ENCODE measurements at regions not wholly inside any gene's neighbourhood (a gene's known extent, or its start where the extent isn't known, plus 50 kb on each side); places are given as distances from the start of the nearest gene placed in this dataset.

DNA sequence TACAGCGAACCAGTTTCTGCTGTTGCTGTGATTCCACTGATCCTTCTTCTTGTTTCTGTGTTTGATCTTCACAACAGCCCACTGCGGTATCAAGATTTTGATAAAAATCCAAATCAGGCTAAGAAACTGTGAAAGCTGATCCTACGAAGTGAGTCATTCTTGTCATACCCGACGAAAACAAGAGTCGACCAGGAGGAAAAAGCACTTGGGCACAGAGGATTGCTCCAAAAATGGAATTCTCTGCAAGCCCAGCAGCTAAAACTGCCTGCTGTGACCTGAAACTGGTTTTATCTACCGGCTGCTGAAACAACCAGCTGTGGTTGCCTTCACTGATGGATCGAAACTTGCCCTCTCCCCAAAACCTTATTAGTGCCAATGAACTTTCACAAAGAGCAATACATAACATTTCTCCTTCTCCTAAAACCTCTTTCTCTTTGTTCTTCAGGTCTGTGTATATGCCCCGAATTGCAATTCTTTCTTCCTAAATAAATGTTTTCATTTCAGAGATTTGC, 607.0 kb upstream of the PRKX start:
- H3K27ac ChIP-seq: no peak overlapping the region
- no peak for TF ChIP-seq ZFX (IDR thresholded peaks at IDR 0.05; ENCODE audit: borderline replicate concordance)

DNA sequence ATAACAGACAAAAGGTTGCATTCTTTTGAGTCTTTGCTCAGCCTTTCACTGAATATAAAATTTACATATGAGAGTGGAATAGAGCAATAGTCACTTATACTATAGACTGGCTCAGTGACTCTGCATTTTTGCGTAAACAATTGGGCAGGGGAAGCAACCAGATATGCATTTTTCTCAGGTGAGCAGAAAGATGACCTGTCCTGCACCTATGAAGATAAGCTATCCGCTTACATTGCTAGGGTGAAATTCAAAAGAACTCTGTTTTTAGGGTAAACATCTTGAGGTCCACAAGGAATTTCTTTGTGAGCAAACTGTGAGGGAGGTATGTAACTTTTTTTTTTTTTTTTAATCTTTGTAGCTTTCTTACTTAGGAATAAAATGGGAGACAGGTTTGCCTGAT, 602.4 kb upstream of the PRKX start:
- TF ChIP-seq ZFX (IDR thresholded peaks at IDR 0.05; ENCODE audit: borderline replicate concordance): no peak
- TF ChIP-seq, protein P1, sequence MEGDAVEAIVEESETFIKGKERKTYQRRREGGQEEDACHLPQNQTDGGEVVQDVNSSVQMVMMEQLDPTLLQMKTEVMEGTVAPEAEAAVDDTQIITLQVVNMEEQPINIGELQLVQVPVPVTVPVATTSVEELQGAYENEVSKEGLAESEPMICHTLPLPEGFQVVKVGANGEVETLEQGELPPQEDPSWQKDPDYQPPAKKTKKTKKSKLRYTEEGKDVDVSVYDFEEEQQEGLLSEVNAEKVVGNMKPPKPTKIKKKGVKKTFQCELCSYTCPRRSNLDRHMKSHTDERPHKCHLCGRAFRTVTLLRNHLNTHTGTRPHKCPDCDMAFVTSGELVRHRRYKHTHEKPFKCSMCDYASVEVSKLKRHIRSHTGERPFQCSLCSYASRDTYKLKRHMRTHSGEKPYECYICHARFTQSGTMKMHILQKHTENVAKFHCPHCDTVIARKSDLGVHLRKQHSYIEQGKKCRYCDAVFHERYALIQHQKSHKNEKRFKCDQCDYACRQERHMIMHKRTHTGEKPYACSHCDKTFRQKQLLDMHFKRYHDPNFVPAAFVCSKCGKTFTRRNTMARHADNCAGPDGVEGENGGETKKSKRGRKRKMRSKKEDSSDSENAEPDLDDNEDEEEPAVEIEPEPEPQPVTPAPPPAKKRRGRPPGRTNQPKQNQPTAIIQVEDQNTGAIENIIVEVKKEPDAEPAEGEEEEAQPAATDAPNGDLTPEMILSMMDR (IDR thresholded peaks at IDR 0.05): no peak

DNA sequence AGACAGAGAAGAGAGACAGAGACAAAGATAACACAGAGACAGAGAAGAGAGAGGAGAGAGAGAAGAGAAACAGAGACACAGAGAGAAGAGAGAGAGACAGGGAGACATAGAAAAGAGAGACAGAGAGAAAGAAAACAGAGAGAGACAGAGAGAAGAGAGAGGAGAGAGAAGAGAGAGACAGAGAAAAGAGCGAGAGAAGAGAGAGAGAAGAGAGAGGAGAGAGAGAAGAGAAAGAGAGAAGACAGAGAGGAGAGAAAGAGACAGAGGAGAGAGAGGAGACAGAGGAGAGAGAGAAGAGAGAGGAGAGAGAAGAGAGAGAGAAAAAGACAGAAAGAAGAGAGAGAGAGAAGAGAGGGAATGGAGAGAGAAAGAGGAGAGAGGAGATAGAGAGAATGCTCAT, 601.1 kb upstream of the PRKX start:
- TF ChIP-seq, protein P1 (IDR thresholded peaks at IDR 0.05): no peak
- TF ChIP-seq ZFX (IDR thresholded peaks at IDR 0.05; ENCODE audit: borderline replicate concordance): no peak
- H3K27ac ChIP-seq: no peak overlapping the region

More for the DNA sequence above, 602.4 kb upstream of the PRKX start:
- no peak overlapping the region for H3K27ac ChIP-seq

DNA sequence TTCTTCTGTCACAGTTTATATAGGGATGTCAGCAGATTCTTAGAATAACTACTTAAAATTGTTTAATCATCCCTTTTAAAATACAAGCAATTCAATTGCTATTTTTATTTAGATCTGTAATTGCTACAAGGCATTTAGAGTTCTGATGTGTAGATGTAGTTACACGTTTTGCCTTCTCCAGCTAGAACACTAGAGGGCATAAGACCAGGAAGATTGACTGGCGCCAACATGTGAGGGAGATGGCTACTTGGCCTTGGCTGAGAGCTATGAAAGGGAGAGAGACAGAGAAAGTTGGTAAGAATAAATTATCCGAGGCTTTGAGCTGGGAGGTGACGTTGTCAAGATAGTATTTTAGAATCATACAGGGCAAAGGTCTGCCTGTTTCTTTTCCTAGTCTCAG, 563.7 kb upstream of the PRKX start:
- no peak for TF ChIP-seq ZFX (IDR thresholded peaks at IDR 0.05; ENCODE audit: borderline replicate concordance)
- TF ChIP-seq, protein P1 (IDR thresholded peaks at IDR 0.05): peak; percentile 33; the same call in 1 of the 2 replicates
- no peak overlapping the region for H3K27ac ChIP-seq

DNA sequence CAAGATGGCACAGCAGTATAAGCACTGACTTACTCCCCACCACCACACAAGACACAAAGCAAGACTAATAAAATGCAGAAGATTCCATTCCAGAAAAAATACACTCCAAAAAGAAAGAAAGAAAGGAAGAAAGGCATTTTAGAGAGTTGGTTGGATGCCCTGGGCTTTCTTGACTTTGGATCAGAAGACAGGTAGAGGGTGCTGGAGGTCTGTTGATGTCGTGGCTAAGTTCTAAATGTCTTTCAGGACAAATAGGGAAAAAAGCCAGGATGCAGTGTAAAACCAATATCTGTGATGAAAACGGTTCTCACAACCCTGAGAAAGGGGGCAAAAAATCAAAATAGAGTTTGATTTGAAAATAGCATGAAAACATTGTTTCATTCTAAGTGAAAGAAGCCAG, 555.2 kb upstream of the PRKX start:
- H3K27ac ChIP-seq: no peak overlapping the region
- TF ChIP-seq ZFX (IDR thresholded peaks at IDR 0.05; ENCODE audit: borderline replicate concordance): no peak
- TF ChIP-seq, protein P1 (IDR thresholded peaks at IDR 0.05): no peak

DNA sequence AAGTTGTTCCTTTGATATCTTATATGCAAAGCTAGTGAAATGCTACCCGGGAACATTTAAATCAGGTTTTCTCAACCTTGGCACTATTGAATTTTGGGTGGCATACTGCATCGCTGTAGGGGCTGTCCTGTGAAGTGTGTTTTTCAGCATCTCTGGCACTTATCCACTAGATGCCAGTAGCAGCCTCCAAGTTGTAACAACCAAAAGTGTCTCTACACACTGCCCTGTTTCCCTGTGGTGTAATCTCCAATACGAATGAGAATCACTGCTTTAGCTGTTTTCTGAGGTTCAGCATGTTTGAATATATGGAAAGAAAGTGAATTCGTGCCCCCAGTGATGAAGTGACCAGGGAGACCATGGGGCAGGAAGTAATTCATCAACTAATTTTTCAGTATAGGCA, 551.6 kb upstream of the PRKX start:
- no peak for TF ChIP-seq ZFX (IDR thresholded peaks at IDR 0.05; ENCODE audit: borderline replicate concordance)
- TF ChIP-seq, protein P1 (IDR thresholded peaks at IDR 0.05): no peak
- no peak overlapping the region for H3K27ac ChIP-seq

DNA sequence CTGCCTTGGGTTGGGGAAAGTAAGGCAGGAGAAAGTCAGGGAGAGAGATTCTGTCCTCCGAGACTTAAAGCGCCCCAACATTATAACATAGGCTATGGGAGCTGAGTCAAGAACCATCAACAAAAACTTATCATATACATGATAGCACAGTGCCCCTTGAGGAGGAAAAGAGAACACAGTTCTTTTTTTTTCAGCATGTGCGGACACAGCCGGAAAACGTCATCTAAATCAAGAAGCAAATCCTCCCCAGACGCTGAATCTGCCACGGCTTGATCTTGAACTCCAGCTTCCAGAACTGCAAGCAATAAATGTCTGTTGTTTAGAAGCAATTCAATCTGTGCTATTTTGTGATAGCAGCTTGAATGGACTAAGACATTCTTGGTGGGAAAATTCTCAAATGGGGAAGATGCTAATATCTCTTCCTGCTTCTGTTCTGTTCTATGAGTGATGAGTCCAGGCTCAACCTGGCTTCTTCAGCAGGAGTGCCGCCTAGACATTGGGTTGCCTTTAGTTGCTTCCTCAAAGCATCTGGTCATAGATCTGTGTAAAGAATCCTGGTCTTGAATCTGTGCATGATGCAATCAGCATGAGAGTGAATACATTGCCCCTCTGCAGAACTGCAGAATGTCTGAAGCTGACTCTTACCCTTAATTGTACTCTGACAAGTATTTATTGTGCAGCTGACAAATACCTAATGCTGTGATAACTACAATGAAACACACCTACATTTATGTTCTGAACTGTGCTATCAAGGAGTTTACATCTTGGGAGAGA, 549.8 kb upstream of the PRKX start:
- TF ChIP-seq ZFX (IDR thresholded peaks at IDR 0.05; ENCODE audit: borderline replicate concordance): no peak
- TF ChIP-seq, protein P1 (IDR thresholded peaks at IDR 0.05): peak; percentile 48
- no peak overlapping the region for H3K27ac ChIP-seq
